ENCODE measurements at regions not wholly inside any gene's neighbourhood (a gene's known extent, or its start where the extent isn't known, plus 50 kb on each side); places are given as distances from the start of the nearest gene placed in this dataset.

GRCh38 chr17:5815396-5815795 lies 231.1 kb upstream of the NLRP1 start:
- Mint-ChIP-seq H3K36me3 (peaks cover 2% of the 10 kb centered on the region), H3K4me3 (no peak overlapping the region), H3K9me3 (ENCODE audit: low read depth) (peaks cover 5% of the 10 kb centered on the region), H3K4me1 (no peaks in the 10 kb centered on the region), H3K27me3 (peaks cover 21% of the 10 kb centered on the region), H3K27ac (no peak overlapping the region)
- CTCF ChIA-PET: no interaction called here
- ATAC-seq (no peak), DNase-seq (no peak)

- DNase-seq (no peak), ATAC-seq (no peak)
- CTCF ChIA-PET: no interaction called here
- no peak overlapping the region for H3K27ac Mint-ChIP-seq
- H3K27me3 Mint-ChIP-seq: peaks cover 20% of the 10 kb centered on the region
- H3K4me3 Mint-ChIP-seq: no peak overlapping the region
- H3K9me3 Mint-ChIP-seq (ENCODE audit: low read depth): no peaks in the 10 kb centered on the region
- no peaks in the 10 kb centered on the region for H3K36me3 Mint-ChIP-seq
- H3K4me1 Mint-ChIP-seq: peaks cover 3% of the 10 kb centered on the region
These were observed 232.3 kb upstream of the NLRP1 start for GRCh38 chr17:5816491-5817070.

DNA sequence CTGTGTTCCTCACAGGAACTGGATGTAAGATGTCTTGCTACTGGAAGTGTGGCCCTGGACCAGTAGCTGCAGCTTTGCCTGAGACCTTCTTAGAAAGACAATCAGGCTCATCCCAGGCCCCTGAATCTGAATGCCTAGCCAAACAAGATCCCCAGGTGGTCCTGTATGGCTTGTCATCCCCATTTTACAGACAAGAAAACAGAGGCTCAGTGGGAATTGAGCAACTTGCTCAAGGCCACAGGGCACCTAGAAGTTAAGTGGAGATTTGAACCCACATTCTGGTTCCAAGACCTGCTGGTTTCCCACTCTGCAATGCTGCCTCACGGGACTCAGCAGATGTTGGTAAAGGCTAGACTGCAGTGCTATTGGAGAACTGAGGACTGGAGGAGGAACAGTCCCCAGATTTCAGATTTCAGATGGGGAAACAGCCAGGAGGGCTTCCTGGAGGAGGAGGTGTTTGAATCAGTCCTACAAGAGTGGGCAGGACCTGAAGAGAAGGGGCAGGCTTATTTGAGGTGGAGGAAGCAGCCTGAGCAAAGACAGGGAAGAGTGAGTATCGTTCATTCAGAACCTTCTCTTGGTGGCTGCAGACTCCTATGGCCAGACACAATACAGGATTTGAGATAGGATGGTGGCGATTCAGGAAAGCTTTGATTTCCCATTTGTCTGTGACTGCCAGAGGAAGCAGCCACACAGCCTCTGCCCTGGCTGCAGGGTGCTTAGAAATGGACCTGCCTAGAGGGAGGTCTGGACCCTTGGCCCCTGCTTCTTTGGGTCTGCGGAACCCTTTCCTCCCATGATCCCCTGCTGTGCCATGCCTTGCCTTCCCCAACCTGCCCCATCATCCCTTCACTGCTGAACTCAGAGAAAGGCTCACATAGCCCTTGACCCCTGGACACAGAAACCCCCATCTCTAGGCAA lies 233.4 kb upstream of the NLRP1 start:
- no peak overlapping the region for H3K4me3 Mint-ChIP-seq
- H3K4me1 Mint-ChIP-seq: peaks cover 3% of the 10 kb centered on the region
- no peaks in the 10 kb centered on the region for H3K9me3 Mint-ChIP-seq (ENCODE audit: low read depth)
- no peak for DNase-seq
- peaks cover 20% of the 10 kb centered on the region for H3K27me3 Mint-ChIP-seq
- ATAC-seq: no peak
- H3K36me3 Mint-ChIP-seq: no peaks in the 10 kb centered on the region
- CTCF ChIA-PET: no interaction called here
- H3K27ac Mint-ChIP-seq: no peak overlapping the region

GRCh38 chr17:5819396-5819795 lies 235.1 kb upstream of the NLRP1 start:
- no peaks in the 10 kb centered on the region for H3K9me3 Mint-ChIP-seq (ENCODE audit: low read depth)
- H3K27me3 Mint-ChIP-seq: peaks cover 23% of the 10 kb centered on the region
- H3K36me3 Mint-ChIP-seq: no peaks in the 10 kb centered on the region
- H3K4me1 Mint-ChIP-seq: peaks cover 3% of the 10 kb centered on the region
- H3K4me3 Mint-ChIP-seq: no peak overlapping the region
- H3K27ac Mint-ChIP-seq: no peak overlapping the region
- DNase-seq (no peak), ATAC-seq (no peak)
- CTCF ChIA-PET: no interaction called here

- H3K4me1 Mint-ChIP-seq: peaks cover 3% of the 10 kb centered on the region
- DNase-seq (no peak), ATAC-seq (no peak)
- no peaks in the 10 kb centered on the region for H3K36me3 Mint-ChIP-seq
- H3K9me3 Mint-ChIP-seq (ENCODE audit: low read depth): no peaks in the 10 kb centered on the region
- H3K27ac Mint-ChIP-seq: no peak overlapping the region
- H3K4me3 Mint-ChIP-seq: no peak overlapping the region
- CTCF ChIA-PET: no interaction called here
- H3K27me3 Mint-ChIP-seq: peaks cover 24% of the 10 kb centered on the region
These were observed 235.8 kb upstream of the NLRP1 start for GRCh38 chr17:5819921-5820685.

GRCh38 chr17:5820721-5821456 lies 236.6 kb upstream of the NLRP1 start:
- CTCF ChIA-PET: no interaction called here
- Mint-ChIP-seq H3K4me1 (peaks cover 3% of the 10 kb centered on the region), H3K27ac (no peak overlapping the region), H3K9me3 (ENCODE audit: low read depth) (no peaks in the 10 kb centered on the region), H3K4me3 (no peak overlapping the region), H3K27me3 (peaks cover 24% of the 10 kb centered on the region), H3K36me3 (no peaks in the 10 kb centered on the region)
- no peak for DNase-seq
- no peak for ATAC-seq

DNA sequence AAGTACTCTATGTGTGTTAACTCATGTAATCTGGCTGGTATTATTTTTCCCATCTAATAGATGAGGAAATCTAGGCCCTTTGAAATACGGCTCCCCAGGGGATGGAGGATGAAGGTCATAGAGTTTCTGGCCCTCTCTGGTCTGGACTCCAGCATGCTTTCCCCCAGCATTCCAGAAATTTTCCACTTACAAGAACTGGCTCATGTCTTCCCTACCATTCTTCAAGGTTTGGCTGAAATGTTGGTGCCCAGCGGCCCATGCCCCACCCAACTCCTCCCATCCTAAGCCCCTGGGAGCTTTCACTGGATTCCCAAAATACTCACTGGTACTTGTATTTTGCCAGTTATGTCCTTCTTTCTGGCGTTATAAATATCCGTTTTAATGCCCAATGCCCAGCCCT lies 237.5 kb upstream of the NLRP1 start:
- Mint-ChIP-seq H3K4me3 (no peak overlapping the region), H3K27ac (no peak overlapping the region), H3K9me3 (ENCODE audit: low read depth) (no peaks in the 10 kb centered on the region), H3K27me3 (peaks cover 24% of the 10 kb centered on the region), H3K36me3 (no peaks in the 10 kb centered on the region), H3K4me1 (peaks cover 3% of the 10 kb centered on the region)
- ATAC-seq: no peak
- no peak for DNase-seq
- CTCF ChIA-PET: no interaction called here

- ATAC-seq (no peak), DNase-seq (no peak)
- Mint-ChIP-seq H3K27me3 (peaks cover 26% of the 10 kb centered on the region), H3K27ac (no peak overlapping the region), H3K36me3 (no peaks in the 10 kb centered on the region), H3K9me3 (ENCODE audit: low read depth) (no peaks in the 10 kb centered on the region), H3K4me3 (no peak overlapping the region), H3K4me1 (peaks cover 3% of the 10 kb centered on the region)
- CTCF ChIA-PET: no interaction called here
These were observed 238.2 kb upstream of the NLRP1 start for GRCh38 chr17:5822281-5823060.

DNA sequence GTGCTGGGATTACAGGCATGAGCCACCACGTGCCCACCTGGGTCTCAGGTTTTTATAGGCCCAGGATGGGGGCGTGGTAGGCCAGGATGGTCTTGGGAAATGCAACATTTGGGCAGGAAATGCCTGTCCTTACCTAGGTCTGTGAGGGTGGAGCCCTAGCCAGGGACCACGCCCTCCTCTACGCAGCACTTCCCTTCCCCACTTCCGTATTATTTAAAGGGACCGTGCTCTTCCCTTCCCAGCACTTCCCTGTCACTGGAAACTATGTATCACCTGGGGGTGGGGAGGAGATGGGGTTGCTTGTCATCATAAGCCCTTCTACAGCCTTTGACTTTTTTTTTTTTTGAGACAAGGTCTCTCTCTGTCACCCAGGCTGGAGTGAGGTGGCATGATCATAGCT lies 238.9 kb upstream of the NLRP1 start:
- CTCF ChIA-PET: no interaction called here
- no peak overlapping the region for H3K4me3 Mint-ChIP-seq
- H3K27me3 Mint-ChIP-seq: peaks cover 22% of the 10 kb centered on the region

GRCh38 chr17:5825717-5826330 lies 241.5 kb upstream of the NLRP1 start:
- Mint-ChIP-seq H3K27me3 (peaks cover 26% of the 10 kb centered on the region), H3K9me3 (ENCODE audit: low read depth) (no peaks in the 10 kb centered on the region), H3K4me1 (peaks cover 3% of the 10 kb centered on the region), H3K36me3 (no peaks in the 10 kb centered on the region), H3K4me3 (no peak overlapping the region), H3K27ac (no peak overlapping the region)
- DNase-seq (no peak), ATAC-seq (no peak)
- CTCF ChIA-PET: no interaction called here

More for the DNA sequence above, 238.9 kb upstream of the NLRP1 start:
- no peak for ATAC-seq
- Mint-ChIP-seq H3K27ac (no peak overlapping the region), H3K9me3 (ENCODE audit: low read depth) (no peaks in the 10 kb centered on the region), H3K4me1 (peaks cover 3% of the 10 kb centered on the region), H3K36me3 (no peaks in the 10 kb centered on the region)
- no peak for DNase-seq

GRCh38 chr17:5826384-5826783 lies 242.1 kb upstream of the NLRP1 start:
- no peak overlapping the region for H3K27ac Mint-ChIP-seq
- H3K4me3 Mint-ChIP-seq: no peak overlapping the region
- H3K9me3 Mint-ChIP-seq (ENCODE audit: low read depth): no peaks in the 10 kb centered on the region
- CTCF ChIA-PET: no interaction called here
- peaks cover 24% of the 10 kb centered on the region for H3K27me3 Mint-ChIP-seq
- ATAC-seq: no peak
- no peaks in the 10 kb centered on the region for H3K36me3 Mint-ChIP-seq
- DNase-seq: no peak
- H3K4me1 Mint-ChIP-seq: no peaks in the 10 kb centered on the region

DNA sequence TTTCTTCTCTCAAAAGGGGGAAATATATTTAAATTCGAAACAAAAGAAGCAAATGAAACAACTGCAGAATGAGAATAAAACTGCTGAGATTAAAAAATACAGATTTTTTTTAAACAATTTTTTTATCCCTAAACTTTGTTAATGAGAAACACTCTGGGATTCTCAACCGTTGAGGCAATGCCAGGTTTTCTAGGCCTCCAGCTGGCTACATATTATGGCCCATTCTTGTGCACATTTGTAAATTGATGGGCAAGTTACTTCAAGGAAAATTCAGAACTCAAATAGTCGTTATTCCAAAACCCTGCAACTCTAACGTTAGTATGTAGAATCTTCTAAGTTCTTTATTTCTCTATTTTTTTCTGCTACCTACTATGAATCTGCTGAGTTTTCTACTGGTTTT lies 239.3 kb upstream of the WSCD1 start:
- H3K27me3 Mint-ChIP-seq: peaks cover 24% of the 10 kb centered on the region
- no peak for DNase-seq
- no peaks in the 10 kb centered on the region for H3K36me3 Mint-ChIP-seq
- H3K9me3 Mint-ChIP-seq (ENCODE audit: low read depth): no peaks in the 10 kb centered on the region
- H3K4me1 Mint-ChIP-seq: peaks cover 2% of the 10 kb centered on the region
- no peak for ATAC-seq
- no peak overlapping the region for H3K27ac Mint-ChIP-seq
- CTCF ChIA-PET: no interaction called here
- H3K4me3 Mint-ChIP-seq: no peak overlapping the region

Data from activated CD8-positive, alpha-beta memory T cell treated with anti-CD3 and anti-CD28 coated beads, Interleukin-2, amount 10 ng/mL, durations not matched to agents 7 days and 5 days (primary cell).